Mesenchymal stem cell (in vitro differentiated cells and primary cell): ENCODE measurements at regions not wholly inside any gene's neighbourhood (a gene's known extent, or its start where the extent isn't known, plus 50 kb on each side); places are given as distances from the start of the nearest gene placed in this dataset.

Source experiments
- DNase-seq: peaks from one replicate; pipeline ENCODE4 v3.0.0-alpha.2; 2013
- H2AFZ ChIP-seq: one replicate; pipeline ENCODE4 v1.6.1; 2013; ENCODE audit warnings: low read depth, mild to moderate bottlenecking, control low read depth, inconsistent platforms, low read length, moderate library complexity
- H2AK5ac ChIP-seq: 2 replicates; pipeline ENCODE4 v1.6.1; 2013; ENCODE audit warnings: low read length, moderate library complexity, mild to moderate bottlenecking, inconsistent platforms; ENCODE audit not compliant: severe bottlenecking
- H2BK120ac ChIP-seq: one replicate; pipeline ENCODE4 v1.6.1; 2013; ENCODE audit warnings: low read depth, mild to moderate bottlenecking, inconsistent platforms, low read length, moderate library complexity
- H2BK12ac ChIP-seq, 2 experiments: one replicate each; pipeline ENCODE4 v1.6.1; 2013; ENCODE audit warnings: inconsistent platforms in 2 of 2, low read length in 2 of 2, mild to moderate bottlenecking in 2 of 2, moderate library complexity in 2 of 2, control low read depth in 1 of 2
- H2BK15ac ChIP-seq: one replicate; pipeline ENCODE4 v1.6.1; 2013; ENCODE audit warnings: mild to moderate bottlenecking, low read depth, inconsistent platforms; ENCODE audit not compliant: poor library complexity, severe bottlenecking
- H2BK5ac ChIP-seq: 2 replicates; pipeline ENCODE4 v1.6.1; 2013; ENCODE audit warnings: low read depth, mild to moderate bottlenecking, low read length, control low read depth, inconsistent platforms; ENCODE audit not compliant: poor library complexity, severe bottlenecking
- H3K14ac ChIP-seq, 2 experiments: one replicate each; pipeline ENCODE4 v1.6.1; 2013; ENCODE audit warnings: inconsistent platforms in 2 of 2, low read length in 2 of 2, control low read depth in 1 of 2, mild to moderate bottlenecking in 1 of 2, moderate library complexity in 1 of 2
- H3K18ac ChIP-seq, 2 experiments: one replicate each; pipeline ENCODE4 v1.6.1; 2013; ENCODE audit warnings: inconsistent platforms in 2 of 2, low read length in 2 of 2, control low read depth in 1 of 2, low read depth in 1 of 2, mild to moderate bottlenecking in 1 of 2
- H3K23ac ChIP-seq, 2 experiments: one replicate each; pipeline ENCODE4 v1.6.1; 2013; ENCODE audit warnings: inconsistent platforms in 2 of 2, low read length in 2 of 2, mild to moderate bottlenecking in 2 of 2, moderate library complexity in 2 of 2, control low read depth in 1 of 2
- H3K27ac ChIP-seq: 2 replicates; pipeline ENCODE4 v1.5.1; 2013; ENCODE audit warnings: mild to moderate bottlenecking, moderate library complexity, low read length, control low read depth, inconsistent platforms; ENCODE audit not compliant: poor library complexity, severe bottlenecking
- H3K27me3 ChIP-seq, 2 experiments: 2 replicates each; pipeline versions ENCODE4 v1.6.1 to v1.7.0; 2013; ENCODE audit warnings: low read length in 2 of 2, mild to moderate bottlenecking in 2 of 2, moderate library complexity in 2 of 2, control low read depth in 1 of 2, inconsistent platforms in 1 of 2; ENCODE audit not compliant: control insufficient read depth in 1 of 2, insufficient read depth in 1 of 2
- H3K36me3 ChIP-seq, 2 experiments: 2 replicates each; pipeline versions ENCODE4 v1.6.1 to v1.7.0; 2013; ENCODE audit warnings: low read length in 2 of 2, control low read depth in 1 of 2, inconsistent platforms in 1 of 2, low read depth in 1 of 2, mild to moderate bottlenecking in 1 of 2; ENCODE audit not compliant: insufficient read depth in 2 of 2, control insufficient read depth in 1 of 2
- H3K4ac ChIP-seq, 2 experiments: one replicate each; pipeline ENCODE4 v1.6.1; 2013; ENCODE audit warnings: inconsistent platforms in 2 of 2, low read length in 2 of 2, mild to moderate bottlenecking in 2 of 2, moderate library complexity in 2 of 2, control low read depth in 1 of 2, low read depth in 1 of 2
- H3K4me1 ChIP-seq: 2 replicates; pipeline ENCODE4 v1.6.1; 2013; ENCODE audit warnings: low read depth, low read length, control low read depth; ENCODE audit not compliant: control insufficient read depth, insufficient read depth
- H3K4me2 ChIP-seq: 2 replicates; pipeline ENCODE4 v1.6.1; 2013; ENCODE audit warnings: low read length, mild to moderate bottlenecking, inconsistent platforms; ENCODE audit not compliant: poor library complexity, severe bottlenecking
- H3K4me3 ChIP-seq, 2 experiments: 2 replicates each; pipeline versions ENCODE4 v1.5.1 to v1.7.0; 2013; ENCODE audit warnings: low read length in 2 of 2, mild to moderate bottlenecking in 2 of 2, control low read depth in 1 of 2, low read depth in 1 of 2; ENCODE audit not compliant: insufficient read depth in 1 of 2
- H3K79me1 ChIP-seq: replicated peaks from 2 replicates; pipeline ENCODE4 v1.6.1; 2013; ENCODE audit warnings: mild to moderate bottlenecking, control low read depth, low read length, inconsistent platforms; ENCODE audit not compliant: poor library complexity, severe bottlenecking
- H3K9ac ChIP-seq: 2 replicates; pipeline ENCODE4 v1.7.0; 2013; ENCODE audit warnings: mild to moderate bottlenecking, low read length, moderate library complexity
- H3K9me3 ChIP-seq: 2 replicates; pipeline ENCODE4 v1.7.0; 2013; ENCODE audit warnings: mild to moderate bottlenecking, low read length; ENCODE audit not compliant: control insufficient read depth
- H4K8ac ChIP-seq: one replicate; pipeline ENCODE4 v1.6.1; 2013; ENCODE audit warnings: inconsistent platforms, mild to moderate bottlenecking, low read length, moderate library complexity
- H4K91ac ChIP-seq: one replicate; pipeline ENCODE4 v1.6.1; 2013; ENCODE audit warnings: mild to moderate bottlenecking, low read length, inconsistent platforms
- WGBS: methylation state at CpG from one replicate; pipeline ENCODE4 v1.1.7; 2013; ENCODE audit warnings: mixed read lengths; 5-methylcytosine and 5-hydroxymethylcytosine counted together

DNA sequence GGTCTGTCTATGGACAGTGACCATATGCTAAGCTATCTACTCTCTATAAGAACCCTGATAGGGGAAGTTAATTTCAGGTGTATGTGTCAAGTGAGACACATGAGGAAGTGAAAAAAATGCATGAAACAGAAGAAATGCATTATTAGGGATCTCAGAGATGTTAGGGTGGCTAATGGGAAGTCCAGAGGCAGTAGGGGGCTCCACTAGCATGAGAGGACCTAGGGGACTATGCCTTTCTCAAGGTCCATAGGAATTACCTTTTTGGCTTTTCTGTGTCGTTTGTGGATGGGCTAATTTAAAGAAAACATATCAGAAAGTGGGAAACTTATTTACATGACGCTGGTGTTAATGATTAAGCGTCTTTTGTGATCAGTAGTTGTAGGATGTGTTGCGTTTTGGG, 1653.2 kb downstream of the DPP10 start:
- Histone ChIP-seq H4K8ac (no peak overlapping the region), H3K23ac (no peak overlapping the region), H2AFZ (no peak overlapping the region), H3K9me3 (peaks cover 35% of the 10 kb centered on the region), H3K18ac (no peak overlapping the region), H2BK5ac (no peak overlapping the region), H2BK12ac (no peak overlapping the region), H3K4ac (no peak overlapping the region), H4K91ac (no peak overlapping the region), H3K79me1 (no peaks in the 10 kb centered on the region), H3K14ac (no peak overlapping the region), H3K27me3 (no peaks in the 10 kb centered on the region), H2BK120ac (no peak overlapping the region), H2AK5ac (no peak overlapping the region), H3K4me1 (no peaks in the 10 kb centered on the region), H3K4me2 (no peak overlapping the region), H2BK15ac (no peak overlapping the region), H3K4me3 (no peak overlapping the region), H3K9ac (no peak overlapping the region), H3K36me3 (no peaks in the 10 kb centered on the region), H3K27ac (no peak overlapping the region)
- 70% methylated on average over 4 of the region's 4 CpGs for WGBS
- no peak for DNase-seq

DNA sequence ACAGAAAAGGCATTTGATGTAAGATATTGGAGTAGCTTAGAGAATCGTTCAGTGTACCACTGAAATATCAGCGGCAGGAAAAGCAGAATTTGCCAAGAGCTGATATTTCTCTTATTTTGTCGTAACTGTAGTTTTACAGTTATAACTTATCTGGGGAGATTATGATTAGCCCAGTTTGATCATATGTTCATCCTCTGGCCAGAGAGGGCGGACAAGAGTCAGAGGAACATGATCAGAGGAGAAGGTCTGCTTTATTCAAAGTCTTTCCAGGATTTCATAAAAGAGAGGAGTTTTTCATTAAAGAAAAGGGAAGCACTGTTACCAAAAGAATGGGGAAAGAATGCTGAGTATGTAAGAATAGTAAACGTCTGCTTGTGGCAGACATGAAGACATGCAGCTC, 1655.6 kb downstream of the DPP10 start:
- Histone ChIP-seq H4K8ac (no peak overlapping the region), H3K4me2 (no peak overlapping the region), H3K9ac (no peak overlapping the region), H2AFZ (no peak overlapping the region), H3K18ac (no peak overlapping the region), H2BK12ac (no peak overlapping the region), H3K9me3 (peaks cover 31% of the 10 kb centered on the region), H4K91ac (no peak overlapping the region), H3K4me3 (no peak overlapping the region), H3K36me3 (no peaks in the 10 kb centered on the region), H3K23ac (no peak overlapping the region), H2BK120ac (no peak overlapping the region), H3K14ac (no peak overlapping the region), H3K27me3 (no peaks in the 10 kb centered on the region), H3K27ac (no peak overlapping the region), H3K79me1 (no peaks in the 10 kb centered on the region), H2AK5ac (no peak overlapping the region), H2BK15ac (no peak overlapping the region), H3K4ac (no peak overlapping the region), H3K4me1 (no peaks in the 10 kb centered on the region), H2BK5ac (no peak overlapping the region)
- 80% methylated on average over 5 of the region's 5 CpGs for WGBS
- DNase-seq: no peak

DNA sequence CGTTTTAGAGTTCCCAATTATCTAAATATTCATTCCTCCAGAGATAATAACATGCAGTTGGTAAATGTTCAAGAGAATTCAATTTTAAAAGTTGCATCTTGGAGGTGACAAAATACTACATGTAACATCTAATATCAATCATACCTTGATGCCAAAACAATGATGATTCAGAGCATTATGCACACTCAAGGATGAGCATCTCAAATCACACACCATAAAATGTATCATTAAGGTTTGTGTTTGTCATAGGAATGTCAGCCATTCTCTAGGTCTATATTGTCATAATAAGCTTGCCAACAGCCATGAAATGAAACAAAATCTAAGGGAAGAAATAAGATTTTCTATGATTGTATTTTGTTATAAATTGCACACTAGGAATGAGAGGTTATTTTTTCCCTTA, 1667.0 kb downstream of the DPP10 start:
- no CpG with 5 or more reads among the region's 1 CpG for WGBS
- Histone ChIP-seq H3K18ac (no peak overlapping the region), H4K91ac (no peak overlapping the region), H3K79me1 (no peaks in the 10 kb centered on the region), H3K4me2 (no peak overlapping the region), H2BK12ac (no peak overlapping the region), H3K4me3 (no peak overlapping the region), H3K4ac (no peak overlapping the region), H2AFZ (no peak overlapping the region), H3K9me3 (peaks cover 21% of the 10 kb centered on the region), H3K23ac (no peak overlapping the region), H3K4me1 (no peaks in the 10 kb centered on the region), H3K9ac (no peak overlapping the region), H4K8ac (no peak overlapping the region), H2BK5ac (no peak overlapping the region), H2AK5ac (no peak overlapping the region), H2BK15ac (no peak overlapping the region), H3K36me3 (no peaks in the 10 kb centered on the region), H3K14ac (no peak overlapping the region), H2BK120ac (no peak overlapping the region), H3K27me3 (no peaks in the 10 kb centered on the region), H3K27ac (no peak overlapping the region)
- DNase-seq: no peak

DNA sequence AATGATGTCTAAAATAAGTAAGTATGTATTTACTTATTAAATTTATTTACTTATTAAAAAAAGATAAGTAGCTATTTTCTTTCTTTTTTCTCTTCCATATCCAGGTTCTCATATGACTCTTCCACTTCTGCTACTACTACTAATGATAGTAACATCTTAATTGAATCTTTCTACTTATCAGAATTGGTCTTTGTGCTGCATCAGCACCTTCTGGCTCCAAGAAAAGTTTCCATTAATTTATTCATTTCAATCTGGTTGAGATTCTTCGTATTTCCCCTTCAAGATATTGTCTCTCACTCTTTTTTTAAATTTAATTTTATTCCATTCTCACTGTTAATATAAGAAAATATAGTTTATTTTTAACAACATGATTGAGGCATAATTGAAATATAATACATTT, 1675.4 kb downstream of the DPP10 start:
- WGBS: no CpG with 5 or more reads among the region's 1 CpG
- no peak overlapping the region for H3K9ac ChIP-seq
- no peaks in the 10 kb centered on the region for H3K79me1 ChIP-seq
- no peak overlapping the region for H3K4me3 ChIP-seq
- no peak overlapping the region for H3K18ac ChIP-seq
- no peak overlapping the region for H3K4ac ChIP-seq
- H3K14ac ChIP-seq: no peak overlapping the region
- H3K27ac ChIP-seq: no peak overlapping the region
- peaks cover 9% of the 10 kb centered on the region for H3K9me3 ChIP-seq
- H3K27me3 ChIP-seq: no peaks in the 10 kb centered on the region
- H3K23ac ChIP-seq: no peak overlapping the region
- H4K8ac ChIP-seq: no peak overlapping the region
- no peak overlapping the region for H2BK15ac ChIP-seq
- H3K4me2 ChIP-seq: no peak overlapping the region
- no peak for DNase-seq
- no peaks in the 10 kb centered on the region for H3K36me3 ChIP-seq
- no peak overlapping the region for H2BK120ac ChIP-seq
- H2AFZ ChIP-seq: no peak overlapping the region
- H3K4me1 ChIP-seq: no peaks in the 10 kb centered on the region
- no peak overlapping the region for H2BK12ac ChIP-seq
- no peak overlapping the region for H2AK5ac ChIP-seq
- H4K91ac ChIP-seq: no peak overlapping the region
- H2BK5ac ChIP-seq: no peak overlapping the region
